Activated CD4-positive, alpha-beta T cell treated with anti-CD3 and anti-CD28 coated beads, Interleukin-2, Interleukin-4, amounts not matched to agents 100 ng/mL and 50 ng/mL, durations not matched to agents 16 hours and 8 hours (primary cell): ENCODE measurements at regions not wholly inside any gene's neighbourhood (a gene's known extent, or its start where the extent isn't known, plus 50 kb on each side); places are given as distances from the start of the nearest gene placed in this dataset.

Experiments
- DNase-seq: peaks from one replicate; pipeline ENCODE4 v3.0.0-alpha.2; 2020; ENCODE audit warnings: low spot score

DNA sequence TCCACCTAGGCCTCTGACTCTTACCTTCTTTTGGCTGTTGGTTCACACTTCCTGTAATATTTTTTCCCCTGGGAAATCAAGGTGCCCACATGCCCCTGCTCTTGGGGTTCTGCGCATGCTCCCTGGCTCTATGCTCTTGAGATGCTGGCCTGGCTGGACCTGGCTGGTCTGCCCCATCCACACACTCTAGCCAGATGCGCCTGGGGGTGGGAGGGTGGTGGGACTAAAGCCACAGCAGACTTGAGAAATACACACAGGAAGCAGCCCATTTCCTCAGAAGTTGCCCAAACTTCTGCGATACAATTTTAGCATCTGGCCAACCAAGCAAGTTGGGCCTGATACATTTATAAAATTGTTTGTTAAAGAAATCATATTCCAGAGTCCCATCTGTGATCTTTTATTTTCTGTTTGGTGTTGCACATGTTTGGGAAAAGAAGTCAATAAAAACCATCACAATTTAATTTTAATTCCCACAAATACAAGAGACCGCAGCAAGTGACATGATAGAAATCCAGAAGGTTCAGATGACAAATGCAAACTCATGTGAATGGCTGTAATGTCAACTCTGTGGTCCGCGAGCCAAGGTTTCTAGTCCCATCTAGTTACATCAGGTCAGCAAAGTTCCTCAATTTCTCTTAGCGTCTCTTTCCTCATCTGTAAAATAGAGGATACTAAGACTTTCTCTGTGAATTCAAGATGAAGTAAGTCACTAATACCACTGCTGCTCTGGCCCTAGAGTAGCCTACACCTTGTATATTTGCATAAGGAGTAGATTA lies 55.9 kb upstream of the MEF2A start:
- DNase-seq = no peak

DNA sequence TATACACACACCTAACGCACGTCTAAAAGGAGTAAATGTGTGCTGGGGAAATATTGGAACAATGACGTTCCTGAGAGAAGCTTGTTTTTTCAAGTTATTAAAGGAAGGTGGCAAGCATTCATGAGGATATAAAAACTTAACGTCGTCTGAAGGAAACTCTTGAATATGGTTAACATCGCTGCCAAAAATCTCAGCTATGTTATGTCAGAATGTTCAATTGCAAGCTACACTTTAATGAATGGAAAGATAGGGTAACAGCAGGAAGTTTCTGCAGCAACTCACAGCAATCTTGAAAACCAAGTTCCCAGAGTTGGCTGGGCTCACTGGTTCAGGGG lies 54.3 kb upstream of the MEF2A start:
- DNase-seq = no peak

DNA sequence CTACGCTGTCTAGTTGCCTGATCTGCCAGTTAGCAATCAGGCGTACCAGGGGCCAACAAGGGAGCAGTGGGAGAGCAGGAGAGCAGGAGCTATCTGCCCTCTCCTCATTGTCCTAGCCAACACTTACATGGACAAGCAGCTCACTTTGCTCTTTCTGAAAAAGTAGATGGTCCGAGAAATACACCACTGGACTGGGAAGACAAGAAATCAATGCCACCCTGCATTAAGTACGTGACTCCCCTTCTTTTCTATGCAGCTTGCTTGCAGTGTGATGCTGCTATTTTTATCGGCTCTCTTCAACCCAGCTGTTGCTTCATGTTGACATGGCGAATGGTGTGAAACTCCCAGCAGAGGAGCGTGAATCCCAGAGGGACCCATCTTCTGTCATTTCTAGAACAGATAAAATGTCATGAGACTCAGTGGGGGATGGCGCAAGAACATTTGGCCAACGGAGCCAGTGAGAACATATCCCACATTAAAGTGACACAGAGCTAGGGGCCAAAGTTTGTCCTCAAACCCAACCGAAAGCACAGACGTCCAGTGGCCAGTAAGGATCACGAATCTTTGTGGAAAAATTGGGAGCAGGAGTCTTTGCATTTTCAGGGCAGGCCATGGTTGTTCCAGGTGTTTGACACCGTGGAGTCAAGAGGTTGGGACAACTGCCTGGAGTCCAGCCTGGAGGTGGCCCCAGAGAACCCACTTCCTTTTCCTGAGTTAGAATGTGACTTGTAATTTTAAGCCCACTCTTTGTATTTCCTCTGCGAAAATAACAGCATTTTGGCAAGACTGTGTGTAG lies 53.7 kb upstream of the MEF2A start:
- no peak for DNase-seq

DNA sequence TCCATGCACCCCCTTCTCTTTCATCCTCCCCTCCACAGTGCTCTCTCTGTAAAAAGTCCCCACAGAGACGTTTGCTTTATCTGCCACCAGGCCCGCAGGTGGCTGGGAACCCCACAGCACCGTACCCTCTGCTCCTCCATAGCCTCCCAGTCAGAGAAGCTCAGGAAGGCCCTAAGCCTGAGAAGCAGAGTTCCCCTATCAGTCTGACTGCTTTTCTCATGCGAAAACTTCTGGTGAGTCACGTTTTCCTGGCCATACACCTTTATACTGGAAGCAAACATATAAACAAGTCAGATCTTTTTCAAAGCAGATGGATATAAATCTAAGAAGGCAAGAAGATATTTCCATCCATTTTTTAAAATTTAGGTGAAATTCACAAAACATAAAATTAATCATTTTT lies 51.5 kb upstream of the MEF2A start:
- DNase-seq = no peak
